Jurkat, Clone E6-1 (cell line): ENCODE measurements at regions not wholly inside any gene's neighbourhood (a gene's known extent, or its start where the extent isn't known, plus 50 kb on each side); places are given as distances from the start of the nearest gene placed in this dataset.

ENCODE experiments used
- DNase-seq: peaks from one replicate; pipeline ENCODE4 v3.0.0-alpha.2; 2011; ENCODE audit warnings: low read depth, low spot score
- H3K4me3 ChIP-seq: 2 replicates; pipeline ENCODE4 v1.5.1; 2011; ENCODE audit warnings: mild to moderate bottlenecking, low read length, control low read depth, moderate library complexity

DNA sequence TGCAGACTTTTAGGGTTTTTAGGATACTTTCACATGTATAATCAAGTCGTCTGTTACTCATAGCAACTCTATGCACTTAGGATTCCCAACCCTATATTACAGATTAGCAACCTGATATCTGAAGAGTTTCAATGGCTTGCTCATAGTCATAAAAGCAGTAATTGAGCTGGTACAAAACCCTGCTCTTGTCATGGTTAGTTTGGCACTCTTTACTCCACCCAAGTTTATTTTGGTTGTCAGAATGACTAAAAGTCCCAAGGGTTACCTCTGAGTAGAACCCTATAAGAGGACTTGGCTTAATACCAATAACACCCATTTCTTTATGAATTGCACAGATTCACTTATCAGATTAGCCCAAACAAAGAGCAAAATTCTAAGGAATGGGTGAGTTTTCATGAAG is 550.6 kb downstream of the SOX6 start:
- no peak overlapping the region for H3K4me3 ChIP-seq
- no peak for DNase-seq

DNA sequence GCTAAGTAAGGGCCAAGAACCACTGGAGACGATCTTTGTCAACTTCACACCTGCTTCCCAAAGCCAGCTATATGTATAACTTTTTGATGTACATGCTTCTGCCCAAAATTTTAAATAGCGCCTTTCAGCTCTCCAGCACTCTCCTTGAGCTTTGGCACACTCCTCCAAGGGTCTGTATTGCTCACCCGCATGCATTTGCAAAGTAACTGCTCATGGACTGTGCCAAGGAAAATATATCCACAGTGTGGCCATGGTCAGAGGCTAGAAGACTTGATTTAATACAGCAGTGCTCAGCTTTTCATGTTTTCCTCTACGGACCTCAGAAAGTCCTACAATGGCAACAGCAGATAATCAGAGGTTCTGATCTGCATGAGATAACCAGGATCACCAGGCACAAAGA is 550.1 kb downstream of the SOX6 start:
- DNase-seq = no peak

DNA sequence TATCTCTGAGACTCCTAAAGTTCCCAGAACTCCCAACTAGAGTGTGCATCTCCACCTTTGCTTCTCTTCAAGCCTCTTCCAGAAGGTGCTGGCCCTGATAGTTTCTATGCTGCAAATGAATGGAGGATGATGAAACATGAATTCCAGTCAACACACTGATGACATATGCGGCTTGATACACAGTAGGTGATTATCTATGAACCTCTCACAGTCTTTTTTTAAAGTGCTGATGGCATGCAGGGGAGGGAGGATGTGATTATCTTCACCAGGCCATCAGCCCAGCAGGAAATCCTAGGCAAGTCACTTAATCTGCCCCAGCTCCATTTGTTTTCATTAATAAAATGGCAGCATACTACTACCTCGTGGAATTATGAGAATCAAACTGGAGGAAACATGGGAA is 548.5 kb downstream of the SOX6 start:
- no peak overlapping the region for H3K4me3 ChIP-seq
- DNase-seq = no peak

More for the DNA sequence above, 550.1 kb downstream of the SOX6 start:
- H3K4me3 ChIP-seq = no peak overlapping the region

DNA sequence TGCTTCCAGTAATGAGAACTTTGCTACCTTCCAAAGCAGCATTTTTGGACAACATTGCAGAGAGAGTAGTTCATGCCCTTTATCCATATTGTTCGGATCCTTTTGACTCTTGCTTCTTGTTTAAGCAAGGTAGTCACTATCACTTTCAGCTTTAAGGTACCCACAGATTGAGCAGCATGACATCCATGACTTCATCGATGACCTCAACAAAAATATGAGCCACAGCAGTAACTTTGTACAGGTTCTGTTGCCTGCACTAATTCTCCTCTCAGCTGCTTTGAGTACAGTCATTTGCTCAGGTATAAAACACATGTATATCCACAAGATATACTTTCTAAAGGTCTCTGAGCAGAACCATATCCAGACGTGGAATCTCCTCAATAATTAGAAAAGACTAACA is 546.3 kb downstream of the SOX6 start:
- H3K4me3 ChIP-seq = no peak overlapping the region
- no peak for DNase-seq

GRCh38 chr11:15810525-15810924 is 545.8 kb downstream of the SOX6 start:
- no peak overlapping the region for H3K4me3 ChIP-seq
- no peak for DNase-seq

DNA sequence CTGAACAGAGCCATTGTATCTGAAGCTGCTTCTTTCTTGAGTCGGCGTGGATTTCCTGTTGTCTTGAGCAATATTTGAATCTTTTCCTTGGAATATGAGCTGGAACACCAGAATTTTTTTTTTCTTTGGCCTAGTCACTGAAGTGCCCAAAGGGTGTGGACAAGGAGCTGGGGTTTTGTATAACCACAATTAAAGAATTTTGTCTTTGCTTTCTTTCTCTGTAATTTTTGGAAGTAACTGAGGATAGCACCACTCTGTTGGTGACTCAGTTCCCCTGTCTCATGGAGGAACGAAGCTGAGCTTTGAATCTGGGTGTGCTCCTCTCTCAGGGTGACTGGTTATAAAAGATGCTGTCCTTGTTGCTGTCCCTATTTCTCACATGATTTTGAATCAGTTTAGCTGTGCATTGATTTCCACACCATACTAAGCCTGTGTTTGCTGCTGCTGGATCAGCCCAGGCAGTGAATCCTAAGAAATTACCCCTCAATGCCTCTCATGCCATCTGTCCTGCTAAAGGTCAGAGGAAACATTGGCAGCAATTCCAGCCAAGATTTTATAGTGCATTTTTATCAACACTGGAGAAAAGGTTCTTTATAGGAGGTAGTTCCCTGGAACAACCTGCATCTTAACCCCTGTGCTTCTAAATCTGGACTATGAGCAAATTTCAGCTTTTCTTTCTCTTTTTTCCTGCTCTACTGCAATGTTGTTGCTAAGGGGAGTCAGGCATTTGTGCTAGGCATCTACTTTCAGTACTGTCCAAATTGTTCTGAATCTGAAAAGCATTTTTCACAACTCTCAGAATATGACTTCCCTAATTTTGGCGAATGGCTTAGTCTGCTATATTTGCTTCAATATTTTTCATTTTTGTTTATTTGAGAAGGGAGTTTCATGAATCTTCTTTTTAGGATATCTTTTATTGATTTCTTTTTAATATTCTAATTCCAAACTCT is 540.8 kb downstream of the SOX6 start:
- no peak for DNase-seq

GRCh38 chr11:15816260-15816871 is 540.0 kb downstream of the SOX6 start:
- H3K4me3 ChIP-seq = no peak overlapping the region
- no peak for DNase-seq

More for the DNA sequence above, 540.8 kb downstream of the SOX6 start:
- no peak overlapping the region for H3K4me3 ChIP-seq

DNA sequence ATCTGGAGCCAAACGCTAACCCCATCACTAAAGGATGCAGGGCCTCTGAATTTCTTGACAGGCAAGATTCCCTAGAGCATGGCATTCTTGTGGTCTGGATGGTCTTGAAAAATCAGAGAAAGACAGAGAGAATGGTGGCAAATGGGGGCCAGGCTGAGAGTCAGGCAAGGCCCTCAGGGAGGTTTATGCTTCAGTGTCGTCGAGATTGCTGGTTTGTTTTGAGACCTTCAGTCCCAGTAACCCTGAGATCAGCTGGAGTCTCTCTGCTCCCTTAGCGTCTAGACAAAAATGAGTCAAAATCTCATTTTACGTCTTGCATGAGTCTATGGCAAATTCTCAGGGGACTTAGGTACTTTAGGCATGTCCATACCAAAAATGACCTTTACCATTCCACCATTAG is 539.3 kb downstream of the SOX6 start:
- H3K4me3 ChIP-seq = no peak overlapping the region
- DNase-seq = no peak

- H3K4me3 ChIP-seq = no peak overlapping the region
These were observed 538.1 kb downstream of the SOX6 start for GRCh38 chr11:15818132-15818842.

DNA sequence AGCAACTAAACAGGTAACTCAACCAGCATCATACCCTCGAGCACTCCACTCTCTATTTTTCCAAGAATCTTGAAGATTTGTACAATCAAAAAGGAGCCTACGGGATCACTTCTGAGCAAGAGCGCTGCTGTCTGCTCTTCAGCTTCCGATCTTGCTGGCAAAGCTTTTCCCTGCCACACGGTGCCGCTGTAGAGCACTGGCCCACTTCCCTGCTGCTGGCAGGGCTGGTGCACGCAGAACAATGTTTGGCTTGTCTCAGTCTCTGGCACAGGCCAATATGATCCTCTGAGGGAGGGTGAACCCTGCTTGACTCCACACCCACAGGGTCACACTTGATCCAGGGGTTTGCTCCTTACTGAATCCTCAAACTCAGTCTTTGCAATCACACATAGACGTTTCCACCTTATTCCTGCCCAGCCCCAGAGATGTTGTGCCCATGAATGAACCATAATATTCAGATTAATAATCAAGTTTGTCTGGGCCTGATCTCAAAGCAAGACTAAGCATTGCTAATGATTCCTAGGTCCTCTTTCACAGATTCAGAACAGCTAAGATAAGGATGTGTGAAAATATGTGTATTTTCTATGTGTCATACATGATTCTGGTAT is 536.6 kb downstream of the SOX6 start:
- H3K4me3 ChIP-seq = no peak overlapping the region
- DNase-seq = peak; percentile 27

More at GRCh38 chr11:15818132-15818842, 538.1 kb downstream of the SOX6 start:
- DNase-seq = no peak

- DNase-seq = no peak
- H3K4me3 ChIP-seq = no peak overlapping the region
These were observed 534.9 kb downstream of the SOX6 start for GRCh38 chr11:15821451-15821850.

- DNase-seq = no peak
These were observed 532.3 kb downstream of the SOX6 start for GRCh38 chr11:15824060-15824459.

DNA sequence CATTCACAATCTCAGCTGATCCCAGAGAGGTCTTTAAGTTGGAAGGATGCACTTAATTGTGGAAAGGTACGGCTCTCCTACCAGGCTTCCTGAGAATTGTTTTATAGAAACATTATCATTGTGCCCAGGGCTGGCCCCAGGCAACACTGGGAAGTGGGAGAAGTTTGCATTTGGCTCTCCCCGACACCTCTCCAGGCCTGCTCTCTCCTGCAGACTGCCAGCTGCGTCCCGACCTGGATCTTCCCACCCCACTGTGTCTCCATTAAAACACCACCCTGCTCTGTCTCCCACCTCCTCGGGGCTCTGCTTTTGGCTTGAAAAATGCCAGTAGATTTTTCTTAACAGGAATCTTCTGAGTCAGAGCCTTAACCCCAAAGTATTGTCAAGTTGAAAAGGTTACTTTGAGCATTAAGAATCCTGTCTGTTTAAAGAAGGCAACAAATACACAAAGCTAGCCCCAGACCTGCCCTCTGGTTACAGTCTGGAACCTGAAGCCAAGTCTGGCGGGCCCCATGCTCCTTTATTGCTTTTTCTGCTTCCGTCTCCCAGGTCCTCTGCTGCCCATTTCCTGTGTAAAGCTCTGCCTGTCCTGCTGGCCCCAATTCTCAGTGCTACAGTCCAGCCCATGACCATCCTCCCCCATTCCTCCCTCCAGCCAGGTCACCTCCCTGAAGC is 530.2 kb downstream of the SOX6 start:
- H3K4me3 ChIP-seq = no peak overlapping the region
- DNase-seq = no peak

More at GRCh38 chr11:15824060-15824459, 532.3 kb downstream of the SOX6 start:
- no peak overlapping the region for H3K4me3 ChIP-seq

- DNase-seq = no peak
- no peak overlapping the region for H3K4me3 ChIP-seq
These were observed 529.5 kb downstream of the SOX6 start for GRCh38 chr11:15826826-15827225.

GRCh38 chr11:15828215-15828853 is 528.0 kb downstream of the SOX6 start:
- no peak for DNase-seq
- no peak overlapping the region for H3K4me3 ChIP-seq

DNA sequence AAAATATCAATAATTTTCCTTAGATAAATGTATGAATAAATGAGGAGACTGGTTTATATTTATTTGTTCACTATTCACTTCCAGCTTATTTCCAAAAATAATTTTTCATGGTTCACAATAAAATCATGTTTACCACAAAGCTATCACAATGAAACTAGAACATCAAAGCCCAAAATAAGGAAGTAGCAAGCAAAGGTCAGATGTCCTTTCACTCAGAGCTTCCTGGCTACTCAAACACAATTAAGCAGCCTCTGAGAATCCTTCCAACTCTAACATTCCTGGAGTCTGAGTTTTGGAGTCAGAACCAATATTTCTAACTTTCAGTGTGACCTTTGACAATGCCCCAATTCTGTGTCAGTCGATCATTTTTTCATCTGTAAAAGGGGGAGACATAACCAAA is 527.0 kb downstream of the SOX6 start:
- H3K4me3 ChIP-seq = no peak overlapping the region
- DNase-seq = no peak

DNA sequence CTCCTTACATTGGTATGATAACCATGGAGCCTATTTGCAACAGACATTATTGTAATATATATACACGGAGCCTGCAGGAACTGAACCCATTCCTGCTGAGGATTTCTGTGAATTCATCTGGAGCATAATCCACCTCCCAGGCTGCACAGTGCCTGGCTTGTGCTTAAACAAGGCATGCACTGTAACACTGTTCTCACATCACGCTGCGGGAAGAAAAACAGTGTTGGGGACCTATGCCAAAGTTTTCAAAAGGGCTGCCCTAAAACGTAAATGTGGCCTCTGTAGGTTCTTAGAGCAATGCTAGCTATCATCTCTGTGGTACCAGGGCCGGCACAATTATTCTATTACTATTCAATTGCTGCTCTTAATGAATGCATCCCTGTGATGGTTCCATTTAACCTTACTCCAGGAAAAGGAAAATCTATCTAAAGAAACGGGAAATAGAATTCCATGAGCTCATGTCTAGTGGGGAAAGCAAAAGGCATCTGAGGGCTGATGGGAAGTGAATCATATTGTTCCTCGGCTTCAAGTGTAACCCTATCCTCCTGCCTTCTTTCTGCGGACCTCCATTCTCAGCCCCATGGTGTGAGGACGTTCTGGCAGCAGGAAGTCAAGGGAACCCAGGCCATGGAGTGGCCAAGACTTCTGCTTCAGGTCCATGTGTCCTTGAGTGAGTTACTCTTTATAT is 525.5 kb downstream of the SOX6 start:
- no peak for DNase-seq
- no peak overlapping the region for H3K4me3 ChIP-seq
